HG02852 (cell line): ENCODE measurements at regions not wholly inside any gene's neighbourhood (a gene's known extent, or its start where the extent isn't known, plus 50 kb on each side); places are given as distances from the start of the nearest gene placed in this dataset.

ENCODE experiments used
- ATAC-seq: cut with Tn5 transposase; IDR thresholded peaks from one replicate; pipeline ENCODE4 v1.9.1; 2021; ENCODE audit warnings: mild to moderate bottlenecking, moderate library complexity; ENCODE audit not compliant: unreplicated experiment

DNA sequence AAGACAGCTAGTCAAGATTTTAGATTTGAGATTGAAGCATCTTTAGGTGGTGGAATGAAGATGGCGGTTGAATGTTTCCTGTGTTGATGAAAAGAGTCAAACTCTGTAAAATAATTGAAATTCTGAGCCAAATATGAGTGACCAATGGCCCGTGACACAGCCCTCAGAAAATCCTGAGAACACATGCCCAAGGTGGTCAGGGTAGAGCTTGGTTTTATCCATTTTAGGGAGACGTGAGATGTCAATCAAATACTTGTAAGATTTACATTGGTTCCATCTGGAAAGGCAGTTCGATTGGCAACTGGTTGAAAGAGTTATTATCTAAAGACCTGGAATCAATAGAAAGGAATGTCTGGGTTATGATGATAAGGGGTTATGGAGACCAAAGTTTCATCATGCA is 198.0 kb upstream of the AGAP1 start:
- no peak for ATAC-seq

DNA sequence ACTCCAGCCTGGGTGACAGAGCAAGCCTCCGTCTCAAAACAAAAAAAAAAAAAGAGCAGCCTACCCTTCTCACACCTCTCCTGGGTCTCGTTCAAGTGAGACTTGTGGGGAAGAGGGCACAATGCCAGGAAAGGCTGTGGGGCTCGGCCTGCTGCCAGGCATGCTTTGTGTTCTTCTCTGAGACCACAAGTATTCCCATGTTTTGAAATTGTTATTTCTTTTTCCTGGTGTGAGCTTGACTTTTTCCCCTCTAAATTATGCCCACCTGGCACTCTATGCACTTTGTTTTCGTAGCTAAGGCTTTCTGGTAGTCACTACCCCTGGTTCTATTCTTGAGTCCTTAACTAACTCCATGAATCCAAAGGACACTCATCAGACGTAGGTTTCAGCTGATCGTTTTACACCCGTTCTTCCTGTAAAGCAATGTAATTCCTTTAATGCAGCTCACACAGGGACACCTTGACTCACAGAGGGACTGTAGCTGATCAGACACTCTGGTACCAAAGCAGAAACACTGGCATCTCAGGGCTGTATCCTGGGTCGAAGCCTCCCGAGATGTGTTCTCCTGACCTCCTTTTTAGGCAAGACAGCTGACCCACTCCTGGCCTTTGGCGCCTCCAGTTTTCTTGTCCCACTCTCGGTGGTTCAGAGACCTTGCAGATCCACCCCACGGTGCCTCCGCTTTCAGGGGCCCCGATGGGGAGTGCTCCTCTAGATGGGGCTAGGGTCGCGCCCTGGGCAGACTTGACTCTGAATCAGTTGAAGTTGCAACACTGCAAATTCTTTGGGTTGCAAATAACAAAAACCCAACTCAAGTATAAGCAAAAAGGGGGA is 193.3 kb upstream of the AGAP1 start:
- no peak for ATAC-seq

DNA sequence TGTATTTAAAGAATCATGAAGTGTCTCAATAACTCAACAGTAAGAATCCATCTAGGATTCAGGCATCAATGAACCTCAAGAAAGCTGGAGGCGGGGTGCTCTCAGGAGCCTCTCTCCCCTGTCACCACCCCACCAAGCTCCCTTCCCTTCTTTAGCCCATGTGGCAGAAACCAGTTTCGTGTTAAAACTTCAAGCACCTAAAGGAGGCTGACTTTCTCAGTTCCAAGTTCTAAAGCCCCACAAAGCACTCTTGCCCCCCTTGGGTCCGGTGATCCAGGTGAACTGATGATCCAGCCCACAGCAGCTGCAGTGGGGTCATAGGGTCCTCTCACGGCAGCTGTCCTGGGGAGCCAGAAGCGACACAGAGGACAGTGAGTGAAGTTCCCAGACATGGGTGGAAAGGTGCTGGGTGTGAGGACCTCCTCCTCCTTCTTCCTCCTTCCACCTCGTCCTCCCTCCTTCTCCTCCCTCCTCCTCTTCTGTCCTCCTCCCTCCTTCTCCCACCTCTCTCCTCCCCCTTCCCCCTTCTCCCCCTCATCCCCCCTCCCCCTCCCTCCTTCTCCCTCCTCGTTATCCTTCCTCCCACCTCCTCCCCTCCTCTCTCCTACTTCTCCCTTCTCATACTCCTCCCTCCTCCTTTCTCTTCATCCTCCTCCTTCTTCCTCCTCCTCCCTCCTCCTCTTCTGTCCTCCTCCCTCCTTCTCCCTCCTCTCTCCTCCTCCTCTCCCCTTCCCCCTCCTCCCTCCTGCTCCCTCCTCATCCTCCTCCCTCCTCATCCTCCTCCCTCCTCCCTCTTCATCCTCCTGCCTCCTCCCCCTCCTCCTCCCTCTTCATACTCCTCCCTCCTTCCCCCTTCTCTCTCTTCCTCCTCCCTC is 192.4 kb upstream of the AGAP1 start:
- ATAC-seq: no peak

DNA sequence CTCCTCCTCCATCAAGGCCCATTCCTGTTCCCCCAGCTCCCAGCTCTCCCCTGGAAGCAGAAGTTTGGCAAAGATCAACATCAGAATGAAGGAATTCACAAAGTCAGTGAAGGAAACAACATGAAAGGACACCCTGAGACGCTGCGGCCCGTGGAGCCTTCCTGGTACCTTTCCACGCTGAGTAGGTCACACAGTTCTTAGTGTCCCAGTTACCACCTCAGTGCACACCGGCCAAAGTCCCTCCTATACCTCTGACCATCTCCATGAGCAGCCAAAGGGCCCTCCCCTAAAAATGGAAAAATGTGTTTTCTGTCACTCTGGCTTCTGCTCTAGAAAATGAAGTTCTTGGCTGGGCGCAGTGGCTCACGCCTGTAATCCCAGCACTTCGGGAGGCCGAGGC is 191.6 kb upstream of the AGAP1 start:
- no peak for ATAC-seq

DNA sequence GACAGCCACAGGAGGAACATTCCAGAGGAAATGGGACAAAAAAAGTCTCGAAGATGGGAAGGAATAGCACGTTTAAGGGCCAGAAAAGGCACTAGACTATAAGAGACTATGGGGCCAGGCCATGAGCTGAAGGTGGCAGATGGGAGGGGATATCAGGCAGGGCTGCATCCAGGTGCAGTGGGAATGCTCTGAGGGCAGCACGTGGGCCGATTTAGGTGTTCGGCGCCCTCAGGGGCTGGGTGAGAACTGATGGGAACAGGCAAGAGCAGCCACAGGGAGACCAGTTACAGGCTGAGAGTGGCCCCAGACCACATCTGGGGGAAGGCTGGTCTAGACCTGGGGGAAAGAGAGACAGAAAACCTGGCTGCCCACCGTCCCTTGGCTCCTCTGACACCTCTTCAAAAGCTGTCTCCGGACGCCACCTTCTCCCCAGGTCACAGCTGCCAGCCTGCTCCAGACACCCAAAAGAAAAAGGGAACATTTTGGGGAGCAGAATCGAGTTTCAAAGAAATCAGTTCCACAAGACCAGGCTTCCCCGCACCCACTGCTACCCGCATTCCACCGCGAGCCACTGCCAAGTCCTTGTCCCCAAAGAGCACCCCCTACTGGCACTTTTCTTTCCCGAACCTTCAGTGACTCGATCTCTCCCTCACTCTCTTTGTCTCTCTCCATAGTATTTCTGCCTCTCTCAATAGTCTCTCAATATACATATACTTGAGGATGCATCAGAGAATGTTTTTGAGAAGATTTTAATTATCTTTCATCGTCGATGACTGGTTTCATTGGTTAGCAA is 190.1 kb upstream of the AGAP1 start:
- ATAC-seq: no peak

DNA sequence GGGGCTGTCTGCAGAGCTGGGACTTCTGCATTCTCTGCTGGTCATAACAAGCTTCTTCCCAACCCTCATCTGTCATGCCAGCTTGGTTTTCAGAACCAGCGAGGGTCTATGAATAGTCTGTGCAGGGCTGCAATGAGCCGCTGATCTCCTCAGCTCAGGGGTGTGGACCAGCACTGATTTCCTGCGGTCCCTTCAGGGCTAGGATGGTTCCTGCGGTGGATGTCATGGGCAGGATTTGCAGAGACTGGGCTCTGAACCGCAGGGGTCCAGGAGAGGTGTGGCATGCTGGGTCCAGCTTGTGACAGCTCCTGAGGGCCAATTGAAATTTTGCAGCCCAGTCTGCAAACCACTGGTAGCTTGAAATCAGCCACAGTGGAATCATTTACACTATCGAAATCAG is 188.2 kb upstream of the AGAP1 start:
- no peak for ATAC-seq

DNA sequence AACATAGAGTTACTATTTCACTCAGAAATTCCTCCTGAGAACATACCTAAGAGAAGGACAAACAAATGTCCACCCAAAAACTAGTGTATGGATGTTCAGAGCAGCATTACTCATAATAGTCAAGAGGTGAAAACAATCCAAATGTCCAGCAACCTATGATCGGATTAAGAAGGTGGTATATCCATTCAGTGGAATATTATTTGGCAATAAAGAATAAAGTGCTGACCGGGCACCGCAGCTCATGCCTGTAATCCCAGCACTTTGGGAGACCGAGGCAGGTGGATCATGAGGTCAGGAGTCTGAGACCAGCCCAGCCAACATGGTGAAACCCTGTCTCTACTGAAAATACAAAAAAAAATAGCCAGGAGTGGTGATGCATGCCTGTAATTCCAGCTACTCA is 182.8 kb upstream of the AGAP1 start:
- ATAC-seq: no peak

DNA sequence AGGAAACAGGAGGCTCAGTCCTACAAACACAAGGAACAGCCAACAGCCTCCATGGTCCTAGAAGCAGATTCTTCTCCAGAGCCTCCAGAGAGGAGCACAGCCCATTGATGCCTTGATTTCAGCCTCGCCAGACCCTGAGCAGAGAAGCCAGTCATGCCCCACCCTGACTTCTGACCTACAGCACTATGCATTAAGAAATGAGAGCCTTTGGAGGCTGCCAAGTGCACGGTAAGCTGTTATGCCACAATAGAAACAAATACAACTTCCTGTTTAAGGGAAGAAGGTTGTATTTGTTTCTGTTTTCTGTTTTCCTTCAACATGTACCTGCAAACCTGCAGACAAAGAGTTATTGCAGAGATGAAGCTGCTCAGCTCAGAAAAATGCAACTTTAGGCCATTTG is 181.3 kb upstream of the AGAP1 start:
- ATAC-seq: no peak

DNA sequence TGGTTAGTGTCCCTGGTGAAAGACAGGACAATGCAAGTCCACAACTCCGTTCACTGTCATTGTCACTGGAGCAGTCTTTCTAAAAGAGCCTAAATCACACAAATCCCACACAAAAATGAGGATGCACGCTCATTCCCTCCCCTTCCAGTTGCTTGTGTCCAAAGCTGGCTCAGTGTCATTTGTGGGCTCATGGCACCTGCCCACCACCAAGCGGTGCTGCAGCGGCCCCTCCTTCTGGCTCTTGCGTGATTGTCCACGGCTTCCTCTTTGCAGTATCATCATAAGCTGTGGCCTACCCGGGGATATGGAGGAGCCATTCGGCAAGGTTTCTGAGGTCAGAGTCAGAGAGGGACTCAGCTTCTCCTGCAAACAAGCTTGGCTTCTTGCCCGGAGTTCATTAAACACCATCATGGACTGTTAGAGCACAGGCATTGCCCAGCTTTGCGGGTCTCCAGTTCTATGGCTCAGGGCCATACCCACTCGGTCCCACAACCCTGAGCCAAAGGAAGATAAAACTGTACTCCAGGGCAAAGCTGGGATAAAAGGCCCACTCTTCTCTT is 179.4 kb upstream of the AGAP1 start:
- no peak for ATAC-seq

DNA sequence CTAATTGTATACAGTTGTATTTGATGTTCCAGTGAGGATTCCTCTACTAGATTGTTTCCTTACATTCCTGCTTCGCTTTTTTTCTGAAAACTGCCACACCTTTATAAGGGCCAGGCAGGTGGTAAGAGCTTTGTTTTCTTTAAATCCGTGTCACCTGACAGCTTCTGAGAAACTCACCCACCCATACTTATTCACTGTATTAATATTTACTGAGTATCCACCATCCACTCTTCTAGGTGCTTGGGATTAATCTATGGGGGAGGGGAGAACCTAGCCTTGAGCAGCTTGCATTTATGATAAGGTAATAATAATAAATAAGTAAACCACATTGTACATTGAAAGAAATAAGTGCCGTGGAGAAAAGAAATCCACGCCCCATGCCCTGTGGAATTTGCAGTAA is 174.7 kb upstream of the AGAP1 start:
- no peak for ATAC-seq

DNA sequence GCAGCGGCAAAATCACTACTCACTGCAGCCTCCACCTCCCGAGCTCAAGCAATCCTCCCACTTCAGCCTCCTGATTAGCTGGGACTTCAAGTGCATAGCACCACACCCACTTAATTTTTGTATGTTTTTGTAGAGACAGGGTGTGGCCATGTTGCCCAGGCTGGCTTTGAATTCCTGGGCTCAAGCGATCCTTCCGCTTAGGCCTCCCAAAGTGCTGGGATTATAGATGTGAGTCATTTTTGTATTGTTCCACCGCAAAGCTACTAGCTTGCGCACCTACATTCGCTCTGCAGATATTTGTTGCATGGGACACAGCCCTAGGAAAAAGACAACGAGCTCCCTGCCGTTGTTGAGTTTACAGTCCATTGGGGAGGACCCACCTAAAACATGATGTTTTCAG is 173.5 kb upstream of the AGAP1 start:
- no peak for ATAC-seq

DNA sequence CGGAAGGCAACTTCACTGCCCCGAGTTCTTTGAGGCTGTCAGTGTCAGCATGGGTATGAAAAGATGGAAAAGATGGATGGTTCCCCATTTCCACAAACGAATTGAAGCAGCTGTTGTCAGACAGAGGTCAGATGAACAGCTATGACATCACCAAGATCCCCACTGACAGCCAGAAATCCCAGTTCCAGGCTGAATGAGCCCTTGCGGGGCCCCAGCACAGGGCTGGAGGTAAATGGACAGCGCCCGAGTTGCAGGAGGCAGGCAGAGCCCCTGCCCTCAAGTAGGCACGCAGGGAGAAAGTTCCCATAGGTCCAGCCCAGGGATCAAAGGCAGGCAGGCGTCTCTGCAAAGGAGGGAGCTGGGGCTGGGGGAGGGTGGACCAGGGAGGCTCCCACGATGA is 169.5 kb upstream of the AGAP1 start:
- ATAC-seq: no peak

DNA sequence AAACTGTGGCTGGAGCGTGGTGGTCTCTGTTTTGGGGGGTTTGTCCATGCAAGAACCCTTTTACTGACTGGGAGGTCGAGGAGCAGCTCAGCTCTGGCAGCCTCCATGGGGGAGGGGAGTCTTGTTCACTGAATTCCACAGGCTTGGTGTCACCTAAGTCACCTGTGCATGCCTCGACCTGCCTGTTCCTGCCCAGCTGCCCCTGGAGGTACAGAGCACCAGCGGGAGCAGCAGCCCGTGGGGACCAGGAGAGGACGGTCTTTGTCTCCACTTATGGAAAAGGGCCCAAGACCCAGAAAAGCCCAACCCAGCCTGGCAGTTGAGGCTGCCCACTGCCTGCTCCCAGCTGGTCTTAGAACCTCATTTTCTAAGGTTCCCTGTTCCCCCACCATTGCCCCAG is 168.7 kb upstream of the AGAP1 start:
- ATAC-seq: no peak

DNA sequence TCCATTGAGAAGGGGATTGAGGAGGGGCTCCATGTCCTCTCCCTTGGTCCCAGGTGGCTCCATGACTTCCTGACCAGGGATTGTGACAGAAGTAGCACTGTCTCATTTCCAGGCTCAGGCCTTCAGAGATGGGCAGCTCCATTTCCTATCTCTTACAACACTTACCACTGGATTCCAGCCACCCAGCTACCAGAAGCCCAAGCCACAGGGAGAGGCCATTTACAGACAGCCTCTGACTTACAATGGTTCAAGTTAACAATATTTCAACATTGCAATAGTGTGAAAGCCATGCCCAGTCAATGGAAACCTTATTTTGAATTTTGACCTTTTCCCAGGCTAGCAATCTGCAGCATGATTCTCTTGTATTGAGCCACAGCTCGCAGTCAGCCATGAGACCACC is 164.9 kb upstream of the AGAP1 start:
- no peak for ATAC-seq

DNA sequence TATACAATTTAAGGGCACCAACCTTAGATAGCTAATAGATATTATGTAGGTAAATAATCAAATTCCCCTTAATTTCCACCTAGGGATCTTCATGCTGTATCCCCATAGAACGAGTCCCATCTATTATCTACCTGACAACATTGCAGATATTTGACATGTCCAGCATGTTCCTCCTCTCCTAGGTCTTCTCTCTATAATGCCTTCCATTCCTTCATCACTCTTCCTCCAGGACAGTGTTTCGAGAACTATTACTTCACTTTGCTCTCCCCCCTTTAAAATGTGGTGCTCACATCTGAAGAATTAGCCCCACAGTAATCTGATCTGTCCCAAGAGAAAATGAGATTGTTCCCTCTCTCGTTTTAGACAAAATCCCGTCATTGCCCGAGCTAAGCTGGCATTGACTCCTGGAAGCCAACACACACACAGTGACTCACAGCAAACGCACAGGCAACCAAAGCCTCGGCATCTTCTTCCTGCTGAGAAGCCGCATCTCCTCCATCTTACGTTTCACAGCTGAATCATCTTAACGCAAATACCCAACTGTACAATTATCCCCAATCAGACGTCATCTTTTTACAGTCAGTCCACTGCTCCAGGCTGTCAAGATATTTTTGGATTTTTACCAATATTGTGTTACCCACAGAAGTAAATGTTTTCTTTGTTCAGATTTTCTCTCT is 162.9 kb upstream of the AGAP1 start:
- ATAC-seq: no peak

DNA sequence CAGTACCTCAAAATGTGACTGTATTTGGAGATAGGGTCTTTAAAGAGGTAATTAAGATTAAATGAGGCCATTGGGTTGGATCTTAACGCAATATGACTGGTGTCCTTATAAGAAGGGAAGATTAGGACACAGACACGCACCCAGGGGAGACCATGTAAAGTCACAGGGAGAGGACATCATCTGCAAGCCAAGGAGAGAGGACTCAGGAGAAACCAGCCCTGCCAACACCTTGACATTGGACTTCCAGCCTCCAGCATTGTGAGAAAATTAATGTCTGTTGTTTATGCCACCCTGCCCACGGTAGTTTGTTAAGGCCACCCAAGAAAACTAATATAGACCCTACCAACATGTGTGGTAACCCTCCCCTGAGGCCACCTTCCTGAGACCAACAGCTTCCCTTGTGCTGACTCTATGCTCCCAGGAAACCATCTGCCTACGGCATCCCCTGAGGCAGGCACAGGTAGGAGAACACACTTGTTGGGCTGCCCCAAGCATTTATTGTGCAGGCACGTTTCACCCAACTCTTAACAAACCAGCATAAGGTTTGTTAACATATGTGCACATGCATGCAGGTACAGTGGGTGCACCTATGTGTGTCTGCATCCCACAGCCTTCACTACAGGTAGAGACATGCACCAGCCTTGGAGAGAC is 161.5 kb upstream of the AGAP1 start:
- no peak for ATAC-seq

DNA sequence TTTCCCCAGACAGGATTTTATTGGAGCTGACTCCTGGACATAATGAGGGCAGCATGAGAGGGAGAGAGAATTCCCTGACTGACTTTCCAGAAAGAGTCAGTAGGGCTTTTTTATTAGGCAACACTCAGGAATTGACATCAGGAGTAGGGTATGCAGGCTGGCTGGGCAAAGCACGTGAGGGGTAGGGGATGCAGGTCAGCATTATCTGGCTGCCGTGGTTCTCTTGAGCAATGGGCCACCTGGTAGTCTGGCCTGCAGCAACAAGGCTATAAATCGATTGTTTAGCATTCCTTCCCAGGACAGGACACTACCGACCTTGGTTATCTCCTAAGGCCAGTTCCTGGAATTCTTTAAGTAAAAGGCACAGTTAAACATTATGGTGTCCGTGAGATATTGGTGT is 160.8 kb upstream of the AGAP1 start:
- no peak for ATAC-seq

DNA sequence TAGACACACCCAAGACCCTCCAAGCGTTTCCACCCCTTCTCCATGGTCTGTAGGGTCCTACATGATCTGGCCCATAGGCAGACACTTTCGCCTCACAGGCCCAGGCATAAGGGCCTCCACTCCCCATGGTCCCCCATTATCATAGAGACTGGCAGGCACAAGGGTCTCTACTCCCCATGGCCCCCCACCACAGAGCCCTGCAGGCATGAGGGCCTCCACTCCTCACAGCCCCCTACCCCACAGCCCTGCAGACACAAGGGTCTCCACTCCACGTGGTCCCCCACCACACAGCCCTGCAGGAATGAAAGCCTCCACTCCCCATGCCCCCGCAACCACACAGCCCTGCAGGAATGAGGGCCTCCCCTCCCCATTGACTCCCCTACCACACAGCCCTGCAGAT is 159.7 kb upstream of the AGAP1 start:
- ATAC-seq: no peak

DNA sequence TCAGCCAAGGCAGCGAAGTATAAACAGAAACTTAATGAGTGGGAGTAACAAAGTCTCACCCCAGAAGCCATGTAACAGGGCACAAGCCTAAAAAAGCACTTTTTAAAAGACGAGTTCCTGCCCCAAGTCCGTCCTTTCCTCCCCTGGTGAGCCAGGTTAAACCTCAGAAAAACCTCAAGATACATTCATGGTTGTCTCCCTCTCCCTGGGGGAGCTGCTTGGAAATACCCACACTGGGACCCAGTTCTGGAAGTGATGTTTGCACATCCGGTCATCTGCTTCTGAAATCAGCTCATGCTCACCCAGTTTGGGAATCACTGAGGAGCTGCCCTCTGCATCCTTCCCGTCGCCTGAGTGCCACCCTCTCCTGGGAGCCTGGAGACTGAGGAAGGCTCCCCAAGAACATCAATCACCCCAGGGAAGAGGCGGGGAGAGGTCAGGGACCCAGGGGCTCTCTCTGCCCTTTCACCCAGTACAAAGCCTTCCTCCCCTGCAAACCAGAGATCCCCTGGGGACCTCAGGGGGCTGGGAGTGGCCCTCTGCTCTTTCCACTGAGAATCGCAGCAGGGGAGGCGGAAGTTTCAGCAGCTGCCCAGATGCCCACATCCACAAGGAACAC is 150.6 kb upstream of the AGAP1 start:
- no peak for ATAC-seq

DNA sequence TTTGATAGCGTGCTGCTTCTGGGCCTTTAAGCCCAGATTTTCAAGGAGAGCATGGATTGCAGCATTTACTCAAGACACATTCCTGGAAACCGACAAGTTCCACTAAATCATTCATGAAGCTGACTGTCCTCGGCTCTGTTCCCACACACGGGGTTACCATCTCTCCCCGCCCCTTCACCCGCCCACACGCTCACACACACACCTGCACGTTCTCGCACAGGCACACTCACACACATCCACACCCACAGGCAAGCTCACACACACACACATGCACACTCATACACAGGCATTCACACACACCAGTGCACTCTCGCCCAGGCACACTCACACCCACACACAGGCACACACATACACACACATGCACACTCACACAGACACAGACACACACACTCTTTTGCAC is 150.0 kb upstream of the AGAP1 start:
- no peak for ATAC-seq
